Motor neuron (in vitro differentiated cells): ENCODE measurements at regions not wholly inside any gene's neighbourhood (a gene's known extent, or its start where the extent isn't known, plus 50 kb on each side); places are given as distances from the start of the nearest gene placed in this dataset.
A peak's percentile ranks its signal among the peaks of the same experiment; 100 is the strongest.
"Not testable (repeated sequence)": the region's sequence is repeated elsewhere in the genome, so short reads cannot be mapped to it uniquely, and the experiment has no call there.

Experiments
- ATAC-seq, 8 experiments: fragments of 200-7000 bp; cut with Tn5 transposase; replicated peaks in 6 of 8; 2 replicates each; pipeline ENCODE4 v1.8.0; 2021; ENCODE audit warnings: mild to moderate bottlenecking in 8 of 8, moderate library complexity in 8 of 8
- H3K27ac ChIP-seq, 2 donors: fragments of 250-450 bp; sonication (Bioruptor Pico); 2 replicates each; pipeline ENCODE4 v1.9.0; 2021; ENCODE audit warnings: antibody characterized with exemption in 2 of 2, mild to moderate bottlenecking in 2 of 2, moderate library complexity in 1 of 2
- H3K4me1 ChIP-seq, 2 donors: fragments of 250-450 bp; sonication (Bioruptor Pico); replicated peaks in 1 of 2; 2 replicates each; pipeline ENCODE4 v1.6.1; 2021; ENCODE audit warnings: antibody characterized with exemption in 2 of 2, mild to moderate bottlenecking in 2 of 2, moderate library complexity in 1 of 2
- H3K4me3 ChIP-seq, 5 donors: fragments of 250-450 bp; sonication (Bioruptor Pico); 2 replicates each; pipeline ENCODE4 v1.9.0; 2021; ENCODE audit warnings: antibody characterized with exemption in 5 of 5, mild to moderate bottlenecking in 5 of 5, moderate library complexity in 4 of 5
- WGBS, 10 experiments: fragments of 450-650 bp; shearing (Covaris generic); methylation state at CpG; one replicate each; pipeline ENCODE4 v1.0.0; 2022; 5-methylcytosine and 5-hydroxymethylcytosine counted together
- in situ Hi-C, 9 experiments: fragments of 400-800 bp; cut with MboI; loops; one replicate each; pipeline ENCODE4 v1.15.0; 2021; ENCODE audit warnings: low sequenced_read_pairs in 9 of 9, low pct_unique_long_range_greater_than_20kb in 2 of 9; ENCODE audit not compliant: unreplicated experiment in 9 of 9

DNA sequence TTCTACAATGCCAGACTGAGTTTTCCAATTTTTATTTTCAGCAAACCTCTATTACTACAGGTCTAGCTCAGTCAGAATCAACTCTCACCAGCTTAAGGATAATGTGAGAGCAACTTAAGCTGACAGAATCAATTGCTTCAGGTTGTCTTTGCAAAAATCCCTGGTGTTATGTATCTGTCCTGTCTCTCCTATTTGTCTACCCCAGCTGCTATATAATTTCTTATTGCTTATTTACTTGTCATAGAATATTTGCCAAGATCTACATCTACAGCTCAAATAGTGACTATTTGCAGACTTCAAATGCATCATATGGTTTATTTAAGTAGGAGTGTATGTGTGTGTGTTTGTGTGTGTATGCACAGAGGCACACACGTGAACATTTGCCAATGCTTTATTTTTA is 54.1 kb downstream of the FOXG1 start:
- ATAC-seq = no peak
- in situ Hi-C loops = no loop called here

DNA sequence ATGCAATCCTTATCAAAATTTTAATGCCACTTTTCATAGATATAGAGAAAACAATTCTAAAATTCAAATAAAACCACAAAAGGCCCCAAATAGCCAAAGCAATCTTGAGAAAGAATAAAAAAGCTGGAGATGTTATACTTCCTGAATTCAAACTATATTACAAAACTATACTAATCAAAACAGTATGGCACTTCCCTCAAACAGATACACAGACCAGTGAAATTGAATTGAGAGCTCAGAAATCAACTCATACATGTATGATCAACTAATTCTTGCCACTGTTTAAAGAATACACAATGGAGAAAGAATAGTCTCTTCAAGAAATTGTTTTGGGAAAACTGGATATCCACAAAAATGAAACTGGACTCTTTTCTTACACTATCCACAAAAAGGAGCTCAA is 55.4 kb downstream of the FOXG1 start:
- Histone ChIP-seq H3K4me3 (no peak overlapping the region), H3K4me1 (no peaks in the 10 kb centered on the region), H3K27ac (no peak overlapping the region)
- no peak for ATAC-seq
- in situ Hi-C loops = no loop called here

More for the DNA sequence above, 54.1 kb downstream of the FOXG1 start:
- no peak overlapping the region for H3K4me3 ChIP-seq
- no peak overlapping the region for H3K27ac ChIP-seq
- no peaks in the 10 kb centered on the region for H3K4me1 ChIP-seq
- WGBS, 10 experiments = 0 to 100% (median 43%) methylated on average over 1 of the region's 1 CpG; no CpG with 5 or more reads in 1 of the 10 experiments

DNA sequence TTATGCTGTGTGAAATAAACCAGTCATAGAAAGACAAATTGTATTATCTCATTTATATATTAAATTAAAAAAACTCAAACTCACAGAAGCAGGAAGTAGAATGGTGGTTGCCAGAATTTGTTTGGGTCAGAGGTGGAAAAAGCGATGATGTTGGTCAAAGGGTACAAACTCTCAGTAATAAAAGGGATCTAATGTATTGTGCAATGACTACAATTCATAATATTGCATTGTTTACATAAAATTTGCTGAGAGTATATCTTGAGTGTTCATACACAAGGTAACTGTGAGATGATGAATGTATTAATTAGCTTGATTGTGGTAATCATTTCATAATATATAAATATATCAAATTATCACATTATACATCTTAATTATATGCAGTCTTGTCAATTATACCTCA is 56.7 kb downstream of the FOXG1 start:
- Histone ChIP-seq H3K27ac (no peak overlapping the region), H3K4me1 (no peaks in the 10 kb centered on the region), H3K4me3 (no peak overlapping the region)
- no peak for ATAC-seq
- in situ Hi-C loops = no loop called here
- 8 to 100% (median 79%) methylated on average over 1 of the region's 1 CpG; no CpG with 5 or more reads in 2 of the 10 experiments for WGBS, 10 experiments

DNA sequence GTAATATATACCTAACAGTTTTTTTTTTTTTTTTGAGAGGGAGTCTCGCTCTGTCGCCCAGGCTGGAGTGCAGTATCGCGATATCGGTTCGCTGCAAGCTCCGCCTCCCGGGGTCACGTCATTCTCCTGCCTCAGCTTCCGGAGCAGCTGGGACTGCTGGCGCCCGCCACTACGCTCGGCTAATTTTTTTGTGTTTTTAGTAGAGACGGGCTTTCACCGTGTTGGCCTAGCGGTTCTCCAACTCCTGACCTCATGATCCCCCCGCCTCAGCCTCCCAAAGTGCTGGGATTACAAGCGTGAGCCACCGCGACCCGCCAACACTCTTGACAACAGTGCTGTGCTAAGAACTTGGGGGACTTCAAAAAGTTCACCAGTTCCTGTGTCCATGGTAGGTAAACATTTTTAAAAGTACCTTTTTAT is 63.5 kb downstream of the FOXG1 start:
- ATAC-seq = no peak
- Histone ChIP-seq H3K27ac (no peak overlapping the region), H3K4me3 (no peak overlapping the region), H3K4me1 (peaks cover 0 to 2% of the 10 kb centered on the region in 2 donors)
- WGBS, 10 experiments = 60 to 100% (median 94%) methylated on average over 1 to 12 of the region's 22 CpGs; no CpG with 5 or more reads in 2 of the 10 experiments
- in situ Hi-C loops = no loop called here

DNA sequence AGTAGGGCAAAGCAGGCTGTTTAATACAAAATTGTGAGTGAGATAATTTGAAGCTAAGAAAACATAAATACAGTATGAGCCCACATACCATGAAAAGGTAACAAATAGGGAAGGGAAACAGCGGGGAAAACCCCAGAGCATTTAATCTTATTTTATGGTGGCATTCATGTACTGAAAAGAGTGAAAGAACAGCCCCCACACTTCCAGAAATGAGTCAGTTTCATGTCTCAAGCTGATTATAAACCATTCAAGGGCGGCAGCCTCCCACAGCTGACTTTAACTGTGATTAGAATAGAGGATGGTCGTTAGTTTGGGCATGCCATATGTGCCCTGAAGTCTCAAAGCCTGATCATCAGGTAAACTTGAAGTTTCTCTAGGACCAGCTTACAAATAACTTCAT is 64.5 kb downstream of the FOXG1 start:
- in situ Hi-C loops = no loop called here
- no peak for ATAC-seq
- H3K27ac ChIP-seq = no peak overlapping the region

DNA sequence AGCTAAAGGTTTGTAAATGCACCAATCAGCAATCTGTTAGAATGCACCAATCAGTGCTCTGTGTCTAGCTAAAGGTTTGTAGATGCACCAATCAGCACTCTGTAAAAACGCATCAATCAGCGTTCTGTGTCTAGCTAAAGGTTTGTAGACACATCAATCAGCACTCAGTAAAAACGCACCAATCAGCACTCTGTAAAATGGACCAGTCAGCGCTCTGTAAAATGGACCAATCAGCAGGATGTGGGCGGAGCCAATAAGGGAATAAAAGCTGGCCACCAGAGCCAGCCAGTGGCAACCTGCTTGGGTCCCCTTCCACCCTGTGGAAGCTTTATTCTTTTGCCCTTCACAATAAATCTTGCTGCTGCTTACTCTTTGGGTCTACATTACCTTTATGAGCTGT is 76.0 kb downstream of the FOXG1 start:
- 7 to 100% (median 80%) methylated on average over 1 to 5 of the region's 5 CpGs; no CpG with 5 or more reads in 3 of the 10 experiments for WGBS, 10 experiments
- H3K27ac ChIP-seq, H3K4me3 ChIP-seq, ATAC-seq, H3K4me1 ChIP-seq, in situ Hi-C loops: not testable (repeated sequence)

More for the DNA sequence above, 64.5 kb downstream of the FOXG1 start:
- H3K4me3 ChIP-seq = no peak overlapping the region
- WGBS, 10 experiments = 3 to 83% (median 55%) methylated on average over 1 to 3 of the region's 3 CpGs
- peaks cover 0 to 4% of the 10 kb centered on the region in 2 donors for H3K4me1 ChIP-seq

DNA sequence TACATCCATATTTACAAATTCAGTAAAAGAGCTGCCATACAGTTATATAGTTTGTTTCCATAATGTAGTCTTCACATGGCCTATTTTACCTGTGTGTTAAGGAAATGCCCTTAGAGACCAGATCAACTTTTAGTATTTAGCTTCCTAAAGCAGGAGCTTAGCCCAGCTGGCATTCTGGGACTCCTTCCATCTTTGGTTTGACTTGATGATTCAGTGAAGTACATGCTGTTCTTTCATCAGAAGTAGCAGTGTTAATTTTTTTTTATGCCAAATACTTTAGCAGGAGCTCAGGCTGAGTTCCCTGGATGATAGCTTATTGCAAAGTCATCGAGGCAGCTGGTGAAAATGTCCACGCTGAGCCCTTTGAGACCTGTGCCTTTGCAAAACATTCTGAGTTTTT is 101.0 kb downstream of the FOXG1 start:
- in situ Hi-C loops = no loop called here
- Histone ChIP-seq H3K27ac (no peak overlapping the region), H3K4me1 (no peaks in the 10 kb centered on the region), H3K4me3 (no peak overlapping the region)
- WGBS, 10 experiments = 0 to 89% (median 60%) methylated on average over 1 to 2 of the region's 2 CpGs; no CpG with 5 or more reads in 3 of the 10 experiments
- ATAC-seq = no peak

DNA sequence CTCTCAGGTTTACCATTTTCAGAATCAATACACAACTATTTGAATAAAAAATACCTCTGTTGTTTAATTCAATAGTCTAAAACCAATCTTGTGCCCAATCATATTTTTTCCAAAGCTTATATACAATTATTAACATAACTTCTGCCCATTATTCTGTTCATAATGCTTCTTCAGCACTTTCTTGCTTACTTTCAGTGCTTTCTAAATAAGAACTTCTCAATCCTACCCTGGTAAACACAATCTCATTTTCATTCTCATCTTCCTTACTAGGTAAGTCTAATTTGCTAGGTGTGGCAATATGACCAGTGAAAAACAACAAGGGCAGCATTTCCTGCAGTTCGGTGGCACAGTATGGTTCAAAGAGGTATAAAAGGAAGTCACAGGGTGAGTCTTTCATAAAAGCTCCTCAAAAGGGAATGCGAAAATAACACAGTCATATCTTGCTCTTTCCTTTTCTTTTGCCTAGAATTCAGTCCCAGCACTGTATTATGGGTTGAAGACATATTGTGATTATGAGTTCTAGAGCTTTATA is 103.5 kb downstream of the FOXG1 start:
- Histone ChIP-seq H3K4me3 (no peak overlapping the region), H3K27ac (no peak overlapping the region), H3K4me1 (no peaks in the 10 kb centered on the region)
- no peak for ATAC-seq
- 0 to 100% (median 56%) methylated on average over 1 to 2 of the region's 2 CpGs; no CpG with 5 or more reads in 2 of the 10 experiments for WGBS, 10 experiments
- in situ Hi-C loops = no loop called here

DNA sequence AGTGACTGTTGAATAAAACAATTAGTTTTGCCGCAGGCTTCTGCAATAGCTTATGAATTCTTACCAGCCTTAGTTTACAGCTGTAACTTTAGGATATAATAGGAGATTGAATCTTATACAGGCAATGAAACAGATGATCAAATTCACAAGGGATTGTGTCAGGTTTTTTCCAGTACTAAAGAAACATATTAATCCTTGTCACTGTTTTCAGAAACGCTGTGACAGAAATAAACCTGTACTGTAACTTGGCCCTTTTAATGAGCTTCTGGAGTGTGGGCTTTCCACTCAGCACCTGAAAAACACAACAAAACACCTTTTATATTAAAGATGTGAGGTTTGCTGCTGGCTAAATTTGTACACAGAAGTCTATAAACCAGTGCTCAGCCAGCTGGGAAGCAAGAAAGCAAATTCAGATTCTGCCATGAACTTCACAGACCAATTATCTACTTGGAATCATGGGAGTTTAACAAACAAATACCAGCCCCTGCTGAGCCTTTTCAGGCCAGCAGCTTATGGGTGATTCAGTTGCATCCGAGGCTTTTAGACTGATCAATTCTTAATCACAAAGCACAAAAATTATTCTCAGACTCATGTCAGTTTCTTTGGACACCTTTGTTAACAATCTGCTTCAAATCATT is 109.5 kb downstream of the FOXG1 start:
- Histone ChIP-seq H3K4me3 (no peak overlapping the region), H3K27ac (no peak overlapping the region), H3K4me1 (peaks cover 23% of the 10 kb centered on the region in 2 donors)
- in situ Hi-C loops = no loop called here
- peak in 5 of 8 experiments; percentile 59 to 74 (median 69) for ATAC-seq
- WGBS, 10 experiments = 0 to 63% (median 32%) methylated on average over 1 to 3 of the region's 3 CpGs

DNA sequence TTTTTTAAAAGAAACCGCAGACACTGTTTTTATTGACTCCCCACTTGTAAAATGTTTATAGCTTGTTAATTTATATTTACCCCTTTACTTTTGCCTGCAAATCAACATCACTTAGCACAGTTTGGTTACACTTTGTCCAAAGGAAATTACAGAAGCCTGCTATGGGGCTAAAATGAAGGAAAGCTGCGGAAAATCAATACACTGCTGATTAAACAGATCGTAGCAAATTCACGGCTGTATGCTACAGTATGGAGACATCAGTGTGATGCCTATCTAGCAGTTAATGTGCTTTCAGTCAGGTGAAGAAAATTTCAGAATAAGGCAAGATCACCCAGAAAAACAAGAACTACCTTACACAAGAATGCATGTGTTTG is 110.0 kb downstream of the FOXG1 start:
- in situ Hi-C loops = no loop called here
- Histone ChIP-seq H3K4me1 (peaks cover 23% of the 10 kb centered on the region in 2 donors), H3K27ac (peak overlapping the region in 1 of 2 donors; percentile 26), H3K4me3 (no peak overlapping the region)
- peak in 5 of 8 experiments; percentile 22 to 68 (median 47) for ATAC-seq
- 6 to 74% (median 45%) methylated on average over 2 to 4 of the region's 4 CpGs for WGBS, 10 experiments

DNA sequence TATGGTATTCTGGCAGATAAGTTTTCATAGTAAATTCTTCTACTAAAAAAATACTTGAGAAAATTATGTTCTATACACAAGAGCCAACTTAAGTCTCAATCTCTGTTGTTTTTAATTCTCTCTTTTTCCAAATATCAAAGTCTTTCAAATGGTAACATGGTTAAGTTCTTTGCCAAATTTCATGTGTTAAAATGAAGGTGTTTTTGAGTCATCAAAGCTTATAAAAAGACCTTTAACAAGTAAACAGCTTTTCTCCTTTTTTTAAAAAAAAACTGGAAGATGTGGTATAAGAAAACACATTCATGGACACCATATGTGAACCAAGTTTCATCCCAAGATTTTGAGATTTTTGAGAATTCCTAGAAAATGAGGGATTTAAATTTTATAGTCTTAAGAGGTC is 111.3 kb downstream of the FOXG1 start:
- Histone ChIP-seq H3K4me1 (peaks cover 23% of the 10 kb centered on the region in 2 donors), H3K4me3 (no peak overlapping the region), H3K27ac (no peak overlapping the region)
- in situ Hi-C loops = no loop called here
- no peak for ATAC-seq

DNA sequence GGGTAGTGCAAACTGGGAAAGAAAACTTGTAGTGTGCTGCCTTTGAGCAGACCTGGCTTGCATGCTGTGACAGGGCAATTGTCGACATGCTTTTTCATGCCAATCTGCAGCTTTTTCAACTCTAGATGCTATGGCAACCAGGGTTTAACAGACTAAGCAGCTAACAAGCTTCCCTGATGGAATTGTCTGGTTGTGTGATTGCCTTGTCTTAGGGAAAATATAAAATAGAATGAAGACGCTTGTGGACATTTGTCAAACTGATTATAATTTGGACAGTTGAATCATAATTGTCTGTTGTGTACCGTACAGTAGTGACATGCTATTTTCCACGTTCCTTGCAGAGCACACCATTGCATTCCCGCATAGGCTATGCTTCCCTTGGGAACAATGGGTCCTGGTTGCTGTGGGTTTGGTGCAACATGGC is 113.0 kb downstream of the FOXG1 start:
- Histone ChIP-seq H3K4me3 (no peak overlapping the region), H3K27ac (no peak overlapping the region), H3K4me1 (peaks cover 23% of the 10 kb centered on the region in 2 donors)
- 0 to 41% (median 23%) methylated on average over 1 to 5 of the region's 5 CpGs; no CpG with 5 or more reads in 2 of the 10 experiments for WGBS, 10 experiments
- in situ Hi-C loops = no loop called here
- ATAC-seq = peak in 5 of 8 experiments; percentile 76 to 93 (median 83)

DNA sequence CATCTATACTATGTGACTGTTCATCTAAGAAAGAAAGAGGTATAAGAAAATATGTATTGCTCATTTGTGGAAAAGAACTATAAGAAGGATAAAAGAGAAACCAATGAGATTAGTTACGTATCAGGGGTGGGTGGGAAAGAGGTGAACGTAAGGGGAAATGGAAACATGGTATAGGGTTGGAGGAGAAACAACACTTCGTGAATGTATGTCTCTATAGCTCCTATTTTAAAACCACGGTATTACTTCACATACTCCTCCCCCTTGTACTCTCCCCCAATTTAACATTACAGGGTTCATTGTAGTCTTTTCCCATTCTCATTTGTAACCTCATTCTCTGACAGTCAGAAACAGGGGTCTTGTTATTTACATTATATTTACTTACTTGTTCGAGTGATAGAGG is 120.4 kb downstream of the FOXG1 start:
- WGBS, 10 experiments = 17 to 93% (median 85%) methylated on average over 1 to 5 of the region's 5 CpGs; no CpG with 5 or more reads in 1 of the 10 experiments
- H3K4me3 ChIP-seq = no peak overlapping the region
- in situ Hi-C loops = no loop called here
- no peaks in the 10 kb centered on the region for H3K4me1 ChIP-seq
- no peak overlapping the region for H3K27ac ChIP-seq
- no peak for ATAC-seq

DNA sequence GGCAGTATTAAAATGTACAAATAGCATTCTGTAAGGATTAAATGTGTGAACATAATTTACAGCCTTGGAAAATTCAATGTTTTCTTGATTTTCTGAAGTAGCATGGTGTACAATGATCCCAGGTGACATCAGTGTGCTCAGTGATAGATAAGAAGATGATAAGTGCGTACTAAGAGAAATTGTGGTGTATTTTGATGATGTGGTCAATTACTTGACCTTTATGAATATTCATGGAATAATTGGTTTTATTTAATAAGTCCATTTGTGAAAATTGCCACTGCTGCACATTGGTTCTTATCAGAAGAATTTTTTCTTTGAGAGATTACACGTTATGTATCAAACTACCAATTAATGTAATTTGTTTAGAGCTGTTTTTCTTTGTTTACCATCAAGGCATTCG is 128.8 kb downstream of the FOXG1 start:
- 0 to 100% (median 75%) methylated on average over 1 to 3 of the region's 3 CpGs for WGBS, 10 experiments

More for the DNA sequence above, 128.8 kb downstream of the FOXG1 start:
- in situ Hi-C loops = no loop called here
- no peak overlapping the region for H3K27ac ChIP-seq
- no peak for ATAC-seq
- H3K4me1 ChIP-seq = no peaks in the 10 kb centered on the region
- no peak overlapping the region for H3K4me3 ChIP-seq
